Stimulated activated naive CD8-positive, alpha-beta T cell treated with anti-CD3 and anti-CD28 coated beads, Interleukin-15, amount 100 ng/mL, for 72 hours (primary cell): ENCODE measurements at regions not wholly inside any gene's neighbourhood (a gene's known extent, or its start where the extent isn't known, plus 50 kb on each side); places are given as distances from the start of the nearest gene placed in this dataset.
"Not testable (repeated sequence)": the region's sequence is repeated elsewhere in the genome, so short reads cannot be mapped to it uniquely, and the experiment has no call there.

ENCODE experiments used
- ATAC-seq: fragments of 150-1000 bp; cut with Tn5 transposase; 2 replicates; pipeline ENCODE4 v1.10.0; 2021; ENCODE audit warnings: mild to moderate bottlenecking, moderate library complexity
- DNase-seq, 2 donors: peaks; one replicate each; pipeline ENCODE4 v3.0.0; 2021 to 2022
- H3K27ac Mint-ChIP-seq, 2 donors: one replicate each; pipeline ENCODE4 v1.8.0; 2022; ENCODE audit warnings: mild to moderate bottlenecking in 2 of 2, mixed read lengths in 2 of 2, moderate library complexity in 2 of 2
- H3K27me3 Mint-ChIP-seq: one replicate; pipeline ENCODE4 v1.8.0; 2022; ENCODE audit warnings: mixed read lengths
- H3K4me1 Mint-ChIP-seq: one replicate; pipeline ENCODE4 v1.8.0; 2022; ENCODE audit warnings: mild to moderate bottlenecking, mixed read lengths
- H3K4me3 Mint-ChIP-seq, 2 donors: one replicate each; pipeline ENCODE4 v1.8.0; 2022; ENCODE audit warnings: mild to moderate bottlenecking in 2 of 2, mixed read lengths in 2 of 2, moderate library complexity in 1 of 2
- H3K9me3 Mint-ChIP-seq, 2 donors: one replicate each; pipeline ENCODE4 v1.8.0; 2022; ENCODE audit warnings: mixed read lengths in 2 of 2

- no peak for DNase-seq
- H3K9me3 Mint-ChIP-seq = peaks cover 0 to 7% of the 10 kb centered on the region in 2 donors
- H3K4me1 Mint-ChIP-seq = no peaks in the 10 kb centered on the region
- no peak overlapping the region for H3K27ac Mint-ChIP-seq
- ATAC-seq = no peak
- H3K27me3 Mint-ChIP-seq = peaks cover 39% of the 10 kb centered on the region
- no peak overlapping the region for H3K4me3 Mint-ChIP-seq
Observed at GRCh38 chr16:17926461-17926860, 410.1 kb downstream of the NPIPA8 start.

- DNase-seq (no peak), ATAC-seq (no peak)
- no peak overlapping the region for H3K4me3 Mint-ChIP-seq
- H3K27ac Mint-ChIP-seq = no peak overlapping the region
- H3K27me3 Mint-ChIP-seq = peaks cover 32% of the 10 kb centered on the region
- no peaks in the 10 kb centered on the region for H3K4me1 Mint-ChIP-seq
- H3K9me3 Mint-ChIP-seq = peaks cover 0 to 7% of the 10 kb centered on the region in 2 donors
Observed at GRCh38 chr16:17925761-17926160, 410.8 kb downstream of the NPIPA8 start.

GRCh38 chr16:17921357-17921978 is 415.1 kb downstream of the NPIPA8 start:
- Mint-ChIP-seq H3K9me3 (no peaks in the 10 kb centered on the region), H3K27me3 (peaks cover 35% of the 10 kb centered on the region), H3K4me3 (no peak overlapping the region), H3K4me1 (no peaks in the 10 kb centered on the region), H3K27ac (peak overlapping the region in 1 of 2 donors; percentile 25)
- DNase-seq (peak; percentile 49 to 57), ATAC-seq (peak; percentile 69)

GRCh38 chr16:17917316-17918019 is 419.1 kb downstream of the NPIPA8 start:
- DNase-seq (no peak), ATAC-seq (no peak)
- peaks cover 26% of the 10 kb centered on the region for H3K27me3 Mint-ChIP-seq
- H3K27ac Mint-ChIP-seq = no peak overlapping the region
- no peak overlapping the region for H3K4me3 Mint-ChIP-seq
- no peaks in the 10 kb centered on the region for H3K4me1 Mint-ChIP-seq
- H3K9me3 Mint-ChIP-seq = peaks cover 8 to 14% of the 10 kb centered on the region in 2 donors

- no peaks in the 10 kb centered on the region for H3K4me1 Mint-ChIP-seq
- DNase-seq (no peak), ATAC-seq (no peak)
- H3K27ac Mint-ChIP-seq = no peak overlapping the region
- H3K9me3 Mint-ChIP-seq = peaks cover 8 to 14% of the 10 kb centered on the region in 2 donors
- H3K4me3 Mint-ChIP-seq = no peak overlapping the region
- H3K27me3 Mint-ChIP-seq = peaks cover 26% of the 10 kb centered on the region
Observed at GRCh38 chr16:17915791-17916190, 420.7 kb downstream of the NPIPA8 start.

- H3K4me3 Mint-ChIP-seq = no peak overlapping the region
- ATAC-seq (no peak), DNase-seq (no peak)
- peaks cover 12% of the 10 kb centered on the region for H3K27me3 Mint-ChIP-seq
- H3K27ac Mint-ChIP-seq = no peak overlapping the region
- H3K4me1 Mint-ChIP-seq = no peaks in the 10 kb centered on the region
- peaks cover 8 to 14% of the 10 kb centered on the region in 2 donors for H3K9me3 Mint-ChIP-seq
Observed at GRCh38 chr16:17914168-17914567, 422.4 kb downstream of the NPIPA8 start.

- ATAC-seq, H3K4me3 Mint-ChIP-seq: not testable (repeated sequence)
Observed at GRCh38 chr16:17911578-17911977, 425.0 kb downstream of the NPIPA8 start.

GRCh38 chr16:17906626-17907025 is 429.9 kb downstream of the NPIPA8 start:
- H3K4me1 Mint-ChIP-seq, H3K4me3 Mint-ChIP-seq, H3K9me3 Mint-ChIP-seq, H3K27ac Mint-ChIP-seq, ATAC-seq, DNase-seq, H3K27me3 Mint-ChIP-seq: not testable (repeated sequence)

More at GRCh38 chr16:17911578-17911977, 425.0 kb downstream of the NPIPA8 start:
- not testable (repeated sequence) for H3K4me1 Mint-ChIP-seq, H3K27me3 Mint-ChIP-seq, DNase-seq, H3K27ac Mint-ChIP-seq
- peaks cover 8 to 14% of the 10 kb centered on the region in 2 donors for H3K9me3 Mint-ChIP-seq

- ATAC-seq = no peak
- Mint-ChIP-seq H3K27ac (no peak overlapping the region), H3K4me3 (no peak overlapping the region)
Observed at GRCh38 chr16:17901309-17901708, 430.5 kb upstream of the XYLT1 start.

GRCh38 chr16:17899141-17899540 is 428.4 kb upstream of the XYLT1 start:
- H3K4me1 Mint-ChIP-seq = no peaks in the 10 kb centered on the region
- peaks cover 3% of the 10 kb centered on the region for H3K27me3 Mint-ChIP-seq
- no peak for ATAC-seq
- H3K4me3 Mint-ChIP-seq = no peak overlapping the region
- no peak for DNase-seq
- no peaks in the 10 kb centered on the region for H3K9me3 Mint-ChIP-seq
- H3K27ac Mint-ChIP-seq = no peak overlapping the region

More at GRCh38 chr16:17901309-17901708, 430.5 kb upstream of the XYLT1 start:
- H3K9me3 Mint-ChIP-seq = peaks cover 0 to 5% of the 10 kb centered on the region in 2 donors
- H3K4me1 Mint-ChIP-seq = no peaks in the 10 kb centered on the region
- no peaks in the 10 kb centered on the region for H3K27me3 Mint-ChIP-seq
- DNase-seq = no peak

GRCh38 chr16:17887963-17888362 is 417.2 kb upstream of the XYLT1 start:
- ATAC-seq (no peak), DNase-seq (no peak)
- Mint-ChIP-seq H3K4me3 (no peak overlapping the region), H3K27me3 (peaks cover 24% of the 10 kb centered on the region), H3K4me1 (no peaks in the 10 kb centered on the region), H3K27ac (no peak overlapping the region), H3K9me3 (no peaks in the 10 kb centered on the region)

- Mint-ChIP-seq H3K27ac (no peak overlapping the region), H3K9me3 (no peaks in the 10 kb centered on the region), H3K27me3 (peaks cover 19% of the 10 kb centered on the region), H3K4me3 (no peak overlapping the region), H3K4me1 (no peaks in the 10 kb centered on the region)
- ATAC-seq (no peak), DNase-seq (no peak)
Observed at GRCh38 chr16:17885659-17886207, 415.0 kb upstream of the XYLT1 start.

GRCh38 chr16:17877821-17878360 is 407.1 kb upstream of the XYLT1 start:
- no peak overlapping the region for H3K4me3 Mint-ChIP-seq
- no peaks in the 10 kb centered on the region for H3K9me3 Mint-ChIP-seq
- ATAC-seq (no peak), DNase-seq (no peak)
- peaks cover 39% of the 10 kb centered on the region for H3K27me3 Mint-ChIP-seq
- no peaks in the 10 kb centered on the region for H3K4me1 Mint-ChIP-seq
- no peak overlapping the region for H3K27ac Mint-ChIP-seq

- Mint-ChIP-seq H3K4me1 (no peaks in the 10 kb centered on the region), H3K9me3 (no peaks in the 10 kb centered on the region), H3K27ac (no peak overlapping the region), H3K4me3 (no peak overlapping the region), H3K27me3 (peaks cover 7% of the 10 kb centered on the region)
- ATAC-seq = no peak
- DNase-seq = no peak
Observed at GRCh38 chr16:17866996-17867395, 396.2 kb upstream of the XYLT1 start.

GRCh38 chr16:17861981-17862479 is 391.3 kb upstream of the XYLT1 start:
- Mint-ChIP-seq H3K9me3 (no peaks in the 10 kb centered on the region), H3K4me1 (no peaks in the 10 kb centered on the region), H3K4me3 (no peak overlapping the region), H3K27me3 (peaks cover 13% of the 10 kb centered on the region), H3K27ac (no peak overlapping the region)
- DNase-seq (no peak), ATAC-seq (no peak)

GRCh38 chr16:17858061-17858460 is 387.3 kb upstream of the XYLT1 start:
- no peaks in the 10 kb centered on the region for H3K4me1 Mint-ChIP-seq
- ATAC-seq (no peak), DNase-seq (no peak)
- H3K9me3 Mint-ChIP-seq = peaks cover 0 to 5% of the 10 kb centered on the region in 2 donors
- H3K27ac Mint-ChIP-seq = no peak overlapping the region
- peaks cover 8% of the 10 kb centered on the region for H3K27me3 Mint-ChIP-seq
- no peak overlapping the region for H3K4me3 Mint-ChIP-seq
